ENCODE measurements at regions not wholly inside any gene's neighbourhood (a gene's known extent, or its start where the extent isn't known, plus 50 kb on each side); places are given as distances from the start of the nearest gene placed in this dataset.

DNA sequence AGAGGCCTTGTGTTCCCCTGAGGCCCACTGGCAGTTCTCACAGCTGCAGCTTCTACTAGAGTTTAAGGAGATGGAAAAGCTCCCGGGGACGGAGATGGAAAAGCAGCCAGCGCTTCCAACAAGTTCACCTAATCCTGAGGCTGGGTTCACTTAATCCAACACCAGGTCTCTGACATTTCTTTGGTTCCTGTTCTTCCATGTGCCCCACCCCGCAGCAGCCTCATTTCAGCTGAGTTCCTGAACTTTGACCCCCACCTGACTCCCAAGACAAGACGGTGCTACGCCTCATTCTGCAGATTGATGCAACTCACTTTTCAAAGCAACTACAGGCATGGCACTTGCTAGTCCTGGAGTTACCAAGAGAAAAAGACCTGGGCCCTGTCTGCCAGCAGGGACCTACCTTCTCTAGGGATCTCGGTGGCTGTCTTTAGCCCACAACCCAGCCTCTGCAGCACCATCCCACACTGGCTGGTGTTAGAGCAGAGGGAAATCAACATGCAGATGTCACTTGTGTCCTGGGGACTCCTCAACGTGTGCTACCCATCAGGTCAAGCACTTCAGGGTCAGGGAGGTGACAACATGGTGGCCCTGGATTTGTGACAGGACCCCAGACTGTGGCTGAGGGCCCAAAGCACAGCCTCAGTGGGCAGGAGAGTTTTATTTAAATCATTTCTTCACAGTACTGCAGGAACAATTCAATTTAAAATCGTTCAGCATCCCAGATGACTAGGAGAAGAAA is 406.1 kb downstream of the VPS13C start:
- TF ChIP-seq, protein P1, sequence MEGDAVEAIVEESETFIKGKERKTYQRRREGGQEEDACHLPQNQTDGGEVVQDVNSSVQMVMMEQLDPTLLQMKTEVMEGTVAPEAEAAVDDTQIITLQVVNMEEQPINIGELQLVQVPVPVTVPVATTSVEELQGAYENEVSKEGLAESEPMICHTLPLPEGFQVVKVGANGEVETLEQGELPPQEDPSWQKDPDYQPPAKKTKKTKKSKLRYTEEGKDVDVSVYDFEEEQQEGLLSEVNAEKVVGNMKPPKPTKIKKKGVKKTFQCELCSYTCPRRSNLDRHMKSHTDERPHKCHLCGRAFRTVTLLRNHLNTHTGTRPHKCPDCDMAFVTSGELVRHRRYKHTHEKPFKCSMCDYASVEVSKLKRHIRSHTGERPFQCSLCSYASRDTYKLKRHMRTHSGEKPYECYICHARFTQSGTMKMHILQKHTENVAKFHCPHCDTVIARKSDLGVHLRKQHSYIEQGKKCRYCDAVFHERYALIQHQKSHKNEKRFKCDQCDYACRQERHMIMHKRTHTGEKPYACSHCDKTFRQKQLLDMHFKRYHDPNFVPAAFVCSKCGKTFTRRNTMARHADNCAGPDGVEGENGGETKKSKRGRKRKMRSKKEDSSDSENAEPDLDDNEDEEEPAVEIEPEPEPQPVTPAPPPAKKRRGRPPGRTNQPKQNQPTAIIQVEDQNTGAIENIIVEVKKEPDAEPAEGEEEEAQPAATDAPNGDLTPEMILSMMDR (IDR thresholded peaks at IDR 0.05), result no peak
- no peak for TF ChIP-seq POLR2A (IDR thresholded peaks at IDR 0.05)
